Urinary bladder (tissue), 3 donors: ENCODE measurements at regions not wholly inside any gene's neighbourhood (a gene's known extent, or its start where the extent isn't known, plus 50 kb on each side); places are given as distances from the start of the nearest gene placed in this dataset.

Source experiments
- DNase-seq: peaks from one replicate; pipeline ENCODE4 v3.0.0-alpha.2; 2015; ENCODE audit errors: extremely low spot score
- H3K27ac ChIP-seq: one replicate; pipeline ENCODE4 v1.5.1; 2013; ENCODE audit warnings: low read depth, mild to moderate bottlenecking, moderate library complexity
- H3K36me3 ChIP-seq: one replicate; pipeline ENCODE4 v1.6.1; 2013; ENCODE audit warnings: mild to moderate bottlenecking, moderate library complexity; ENCODE audit not compliant: insufficient read depth
- H3K4me1 ChIP-seq: one replicate; pipeline ENCODE4 v1.6.1; 2013; ENCODE audit warnings: mild to moderate bottlenecking, moderate library complexity; ENCODE audit not compliant: insufficient read depth
- H3K4me3 ChIP-seq: one replicate; pipeline ENCODE4 v1.5.1; 2013; ENCODE audit warnings: low read depth, low read length
- WGBS: extraction: QIAGEN DNeasy Blood & Tissue Kit; methylation state at CpG from one replicate; pipeline ENCODE4 v1.1.7; 2013; 5-methylcytosine and 5-hydroxymethylcytosine counted together
- donor health status: healthy with polysubstance abuse.
- donor health status: healthy.

GRCh38 chr6:22852101-22852500 is 282.7 kb downstream of the HDGFL1 start:
- no peak overlapping the region for H3K4me3 ChIP-seq
- no peaks in the 10 kb centered on the region for H3K36me3 ChIP-seq
- no peaks in the 10 kb centered on the region for H3K4me1 ChIP-seq
- WGBS, result 78% methylated on average over 4 of the region's 4 CpGs
- no peak overlapping the region for H3K27ac ChIP-seq
- no peak for DNase-seq

DNA sequence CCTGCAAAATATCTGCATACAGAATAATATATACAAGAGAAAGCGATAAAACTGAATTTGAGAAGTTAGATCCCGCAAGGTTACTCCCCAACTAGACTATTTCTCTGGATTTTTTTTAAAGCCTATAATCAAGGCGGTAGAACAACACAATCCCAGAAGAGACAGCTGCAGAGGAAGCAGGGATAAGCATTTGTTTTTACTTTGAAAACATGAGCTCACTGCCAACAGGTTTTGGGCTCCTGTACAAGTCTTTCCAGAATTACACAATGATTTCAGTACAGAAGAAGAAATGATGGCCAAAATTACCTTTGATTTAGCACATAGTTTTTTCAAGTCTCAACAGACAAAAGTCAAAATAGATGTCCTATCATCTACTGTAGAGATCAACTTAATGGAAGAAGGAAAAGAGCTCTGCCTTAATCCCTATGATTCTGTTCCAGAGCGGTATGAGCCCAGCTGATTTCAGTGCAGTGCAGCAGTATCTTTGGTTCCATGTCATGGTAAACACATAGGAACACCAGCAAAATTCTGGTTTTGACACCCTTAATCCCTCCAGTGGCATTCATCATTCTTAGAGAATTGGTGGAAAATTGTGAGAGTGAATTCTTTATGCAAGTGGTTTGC is 304.3 kb downstream of the HDGFL1 start:
- no peak for DNase-seq
- H3K36me3 ChIP-seq, result no peaks in the 10 kb centered on the region
- H3K27ac ChIP-seq, result no peak overlapping the region
- H3K4me1 ChIP-seq, result no peaks in the 10 kb centered on the region
- 36% methylated on average over 4 of the region's 4 CpGs for whole genome bisulfite sequencing
- no peak overlapping the region for H3K4me3 ChIP-seq

- no peaks in the 10 kb centered on the region for H3K4me1 ChIP-seq
- no peak overlapping the region for H3K4me3 ChIP-seq
- 94% methylated on average over 2 of the region's 2 CpGs for WGBS
Measured at GRCh38 chr6:22875845-22876244, 306.5 kb downstream of the HDGFL1 start.

GRCh38 chr6:22878324-22878701 is 308.9 kb downstream of the HDGFL1 start:
- H3K36me3 ChIP-seq, result no peaks in the 10 kb centered on the region
- H3K27ac ChIP-seq, result no peak overlapping the region
- H3K4me3 ChIP-seq, result no peak overlapping the region
- 57% methylated on average over 3 of the region's 3 CpGs for WGBS
- H3K4me1 ChIP-seq, result no peaks in the 10 kb centered on the region
- DNase-seq, result no peak

More at GRCh38 chr6:22875845-22876244, 306.5 kb downstream of the HDGFL1 start:
- no peak for DNase-seq
- H3K27ac ChIP-seq, result no peak overlapping the region
- no peaks in the 10 kb centered on the region for H3K36me3 ChIP-seq

DNA sequence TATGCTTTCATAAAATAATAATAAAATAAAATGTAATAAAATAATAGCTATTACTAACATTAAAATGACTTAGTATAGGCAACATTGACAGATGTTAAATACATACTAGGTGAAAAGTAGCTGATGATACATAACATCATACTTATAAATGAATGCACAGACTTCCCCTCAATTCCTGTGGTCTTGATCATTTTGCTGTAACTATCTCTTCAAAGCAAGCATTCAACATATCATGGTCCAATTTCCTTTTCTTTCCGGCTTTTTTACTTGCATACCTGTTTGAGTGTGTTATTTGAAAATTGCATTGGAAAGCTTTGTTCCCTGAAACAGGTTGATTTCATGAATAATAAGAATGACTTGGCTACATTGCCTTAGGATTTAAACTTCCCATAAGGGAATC is 309.3 kb downstream of the HDGFL1 start:
- 96% methylated on average over 1 of the region's 1 CpG for WGBS
- no peaks in the 10 kb centered on the region for H3K4me1 ChIP-seq
- H3K4me3 ChIP-seq, result no peak overlapping the region
- H3K27ac ChIP-seq, result no peak overlapping the region
- no peak for DNase-seq
- H3K36me3 ChIP-seq, result no peaks in the 10 kb centered on the region

DNA sequence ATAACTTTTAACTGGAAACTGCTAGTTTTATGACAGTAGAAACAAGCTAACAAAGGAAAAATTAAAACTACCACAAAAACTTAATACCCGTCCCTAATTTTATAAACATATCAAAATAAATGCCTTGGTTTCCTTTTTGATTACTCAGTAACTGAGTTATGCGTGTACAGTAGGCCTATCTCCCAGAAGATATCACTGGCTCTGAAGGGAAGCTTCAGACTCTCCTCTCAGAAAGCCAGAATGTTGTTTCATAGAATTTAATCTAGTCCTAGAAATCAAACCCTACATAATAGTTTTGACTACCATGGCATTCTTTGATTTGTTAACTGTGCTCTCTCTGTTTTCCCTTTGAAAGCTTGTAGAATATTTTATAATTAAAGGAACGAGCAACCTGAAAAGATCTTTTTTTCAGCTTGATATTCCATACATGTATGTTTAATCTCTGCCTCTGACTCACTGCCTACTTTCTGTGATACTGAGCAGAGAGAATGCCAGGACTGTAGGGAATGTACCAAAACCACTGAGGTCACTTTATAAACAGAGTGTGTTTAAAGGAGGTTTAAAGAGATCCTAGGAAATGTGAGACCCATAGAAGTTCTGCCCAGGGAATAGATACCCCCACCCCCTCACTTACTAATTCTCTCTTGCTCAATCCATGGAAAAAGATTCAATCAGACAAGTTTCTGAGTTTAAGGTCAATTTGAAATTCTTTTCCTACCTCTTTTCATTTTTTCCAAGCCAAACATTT is 311.5 kb downstream of the HDGFL1 start:
- DNase-seq, result no peak
- Histone ChIP-seq H3K36me3 (no peaks in the 10 kb centered on the region), H3K4me3 (no peak overlapping the region), H3K4me1 (no peaks in the 10 kb centered on the region), H3K27ac (no peak overlapping the region)
- WGBS, result 15% methylated on average over 3 of the region's 3 CpGs

DNA sequence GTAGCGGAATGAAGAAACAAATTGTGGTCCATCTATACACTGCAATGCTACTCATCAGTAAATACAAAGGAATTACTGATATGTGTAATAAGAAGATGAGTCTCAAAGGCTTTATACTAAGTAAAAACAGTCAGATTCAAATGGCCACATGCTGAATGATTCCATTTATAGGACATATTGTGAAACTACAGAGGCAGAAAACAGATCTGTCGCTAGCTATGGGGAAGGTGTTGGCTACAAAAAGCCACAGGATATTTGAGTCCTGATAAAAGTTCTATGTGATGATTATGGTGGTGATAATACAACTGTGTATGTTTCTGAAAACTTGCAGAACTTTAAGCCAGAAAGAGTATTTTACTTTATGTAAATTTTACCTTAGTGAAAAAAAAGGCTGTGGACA is 313.2 kb downstream of the HDGFL1 start:
- 89% methylated on average over 2 of the region's 2 CpGs for WGBS
- no peak overlapping the region for H3K27ac ChIP-seq
- no peaks in the 10 kb centered on the region for H3K36me3 ChIP-seq
- H3K4me1 ChIP-seq, result no peaks in the 10 kb centered on the region
- DNase-seq, result no peak
- H3K4me3 ChIP-seq, result no peak overlapping the region

DNA sequence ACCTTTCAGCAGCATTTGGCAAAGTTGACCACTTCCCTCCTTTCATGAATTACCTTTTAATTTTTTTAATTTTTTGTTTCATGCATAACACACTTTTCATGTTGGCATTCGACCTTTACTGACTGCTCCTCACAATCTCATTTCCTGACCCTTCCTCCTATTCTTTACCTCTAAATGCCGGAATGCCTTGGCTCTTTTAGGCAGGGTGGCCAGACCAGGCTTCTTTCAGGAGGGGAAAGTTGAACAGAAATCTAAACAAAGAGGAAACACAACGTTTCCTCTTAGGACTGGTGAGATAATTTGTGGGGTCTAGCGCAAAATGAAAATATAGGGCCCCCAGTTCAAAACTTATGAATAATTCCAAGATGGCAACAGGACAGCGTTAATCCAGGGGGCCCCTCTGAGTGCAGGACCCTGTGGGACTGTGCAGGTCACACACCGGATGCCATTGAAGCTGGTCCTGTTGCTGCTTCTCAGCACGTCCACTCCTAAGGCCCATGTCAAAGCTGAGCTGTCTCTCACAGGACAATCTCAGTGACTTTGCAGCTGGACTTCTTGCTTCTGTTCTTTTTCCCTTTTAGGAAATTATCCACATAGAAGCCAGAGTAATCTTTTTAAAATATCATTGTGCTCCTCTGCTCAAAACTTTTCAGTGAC is 313.8 kb downstream of the HDGFL1 start:
- no peaks in the 10 kb centered on the region for H3K36me3 ChIP-seq
- WGBS, result 75% methylated on average over 7 of the region's 7 CpGs

DNA sequence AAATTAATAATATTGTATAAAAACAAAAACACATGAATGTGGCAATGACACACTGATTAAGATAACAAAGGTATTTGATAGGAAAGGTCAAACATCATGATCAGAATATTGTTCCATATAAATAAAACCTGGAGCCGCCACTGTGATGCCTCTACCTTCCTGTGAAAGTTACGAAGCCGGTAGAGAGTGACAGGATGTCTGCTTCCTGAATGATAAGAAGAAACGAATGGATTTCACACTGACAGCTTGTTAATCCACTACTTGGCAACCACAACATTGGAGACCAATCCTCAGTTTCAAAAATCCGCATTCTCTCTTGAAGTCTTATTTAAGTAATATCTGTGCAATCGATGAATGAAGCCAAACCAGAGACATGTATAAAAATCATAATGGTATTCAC is 315.1 kb downstream of the HDGFL1 start:
- Histone ChIP-seq H3K36me3 (no peaks in the 10 kb centered on the region), H3K4me1 (no peaks in the 10 kb centered on the region), H3K27ac (no peak overlapping the region), H3K4me3 (no peak overlapping the region)
- DNase-seq, result no peak
- WGBS, result 73% methylated on average over 6 of the region's 6 CpGs

More for the DNA sequence above, 313.8 kb downstream of the HDGFL1 start:
- no peak overlapping the region for H3K27ac ChIP-seq
- no peak for DNase-seq
- H3K4me1 ChIP-seq, result no peaks in the 10 kb centered on the region
- H3K4me3 ChIP-seq, result no peak overlapping the region

DNA sequence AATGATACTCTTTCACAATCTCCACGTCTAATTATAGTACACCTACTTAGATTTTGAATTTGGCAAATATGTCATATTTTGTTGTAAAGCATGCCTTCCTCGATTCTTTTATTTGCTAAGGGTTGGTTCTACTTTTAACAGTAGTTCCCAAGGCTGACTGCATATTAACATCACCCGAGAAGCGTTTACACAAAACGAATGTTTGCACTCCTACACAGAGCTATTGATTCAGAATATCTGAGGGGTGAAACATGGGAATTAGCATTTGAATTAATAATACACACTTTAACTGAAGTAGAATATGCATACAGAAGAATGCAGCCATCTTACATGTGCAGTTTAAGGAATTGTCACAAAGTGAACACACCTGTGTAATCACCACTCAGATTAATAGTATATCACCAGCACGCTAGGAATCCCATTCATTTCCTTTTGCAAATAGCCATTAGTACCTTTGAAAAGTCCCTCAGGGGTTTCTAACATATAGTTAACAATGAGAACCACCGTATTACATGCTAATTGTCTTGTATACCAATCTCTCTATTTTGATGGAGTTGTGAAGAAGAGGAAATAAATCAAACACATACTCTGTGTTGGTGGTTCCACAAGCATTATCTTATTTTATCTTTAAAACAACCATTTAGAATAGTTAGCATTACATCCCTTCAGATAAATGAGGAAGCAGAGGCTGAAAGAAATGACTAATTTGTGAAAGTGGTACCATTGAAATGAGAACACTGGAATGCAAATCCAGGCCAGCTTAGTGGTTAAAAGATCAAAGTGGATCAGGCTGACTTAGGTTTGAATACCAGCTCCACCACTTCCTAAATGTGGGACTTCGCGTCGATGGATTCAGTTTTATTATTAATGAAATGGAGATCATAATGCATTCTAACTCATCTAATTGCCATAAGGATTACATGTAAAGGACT is 317.6 kb downstream of the HDGFL1 start:
- no peaks in the 10 kb centered on the region for H3K36me3 ChIP-seq
- 82% methylated on average over 10 of the region's 10 CpGs for WGBS
- DNase-seq, result no peak
- no peak overlapping the region for H3K27ac ChIP-seq
- no peak overlapping the region for H3K4me3 ChIP-seq
- no peaks in the 10 kb centered on the region for H3K4me1 ChIP-seq

GRCh38 chr6:22888163-22888752 is 318.9 kb downstream of the HDGFL1 start:
- Histone ChIP-seq H3K4me3 (no peak overlapping the region), H3K27ac (no peak overlapping the region), H3K4me1 (no peaks in the 10 kb centered on the region), H3K36me3 (no peaks in the 10 kb centered on the region)
- WGBS, result 57% methylated on average over 3 of the region's 3 CpGs
- no peak for DNase-seq

DNA sequence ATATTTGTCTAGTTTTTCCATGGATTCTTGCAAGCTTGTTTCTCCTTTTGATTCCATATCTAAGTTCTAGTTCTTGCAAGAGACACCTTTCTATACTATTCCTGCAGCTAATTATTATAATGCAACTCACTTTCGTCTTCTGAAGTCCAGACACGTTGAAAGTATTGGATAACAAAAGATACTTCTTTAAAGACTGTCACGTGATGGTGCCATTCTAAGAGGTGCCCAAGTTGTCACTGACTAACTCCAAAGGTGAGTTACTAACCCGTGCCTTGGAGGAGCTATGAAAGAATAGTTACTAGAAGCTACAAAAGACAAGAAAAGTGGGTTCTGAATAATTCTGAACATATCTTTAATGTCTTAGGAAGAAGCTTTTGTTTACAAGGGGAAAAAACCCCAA is 322.6 kb downstream of the HDGFL1 start:
- Histone ChIP-seq H3K4me1 (no peaks in the 10 kb centered on the region), H3K27ac (no peak overlapping the region), H3K4me3 (no peak overlapping the region), H3K36me3 (no peaks in the 10 kb centered on the region)
- WGBS, result 93% methylated on average over 4 of the region's 4 CpGs
- no peak for DNase-seq

DNA sequence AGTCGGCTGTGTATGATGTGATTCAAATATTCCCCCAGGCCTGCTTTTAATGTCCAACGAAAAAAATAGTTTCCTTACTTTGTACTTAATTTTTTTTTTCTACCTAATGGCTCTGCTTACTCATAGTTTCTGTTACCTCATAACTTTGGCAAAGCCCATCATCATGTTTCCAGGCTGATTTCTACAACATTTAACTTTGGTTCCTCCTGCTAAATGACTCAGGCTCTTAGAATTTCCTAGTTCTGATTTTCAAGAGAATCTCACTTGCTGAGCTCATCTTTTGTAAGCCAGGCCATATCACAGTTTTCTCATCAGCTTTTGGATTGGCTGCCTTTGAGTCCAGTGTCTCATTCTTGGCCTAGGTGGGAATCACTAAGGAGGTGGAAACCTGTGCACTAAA is 323.1 kb downstream of the HDGFL1 start:
- H3K36me3 ChIP-seq, result no peaks in the 10 kb centered on the region
- H3K4me3 ChIP-seq, result no peak overlapping the region
- 43% methylated on average over 2 of the region's 2 CpGs for WGBS
- H3K27ac ChIP-seq, result no peak overlapping the region
- no peak for DNase-seq
- H3K4me1 ChIP-seq, result no peaks in the 10 kb centered on the region
